ENCODE measurements at regions not wholly inside any gene's neighbourhood (a gene's known extent, or its start where the extent isn't known, plus 50 kb on each side); places are given as distances from the start of the nearest gene placed in this dataset.
"Not testable (repeated sequence)": the region's sequence is repeated elsewhere in the genome, so short reads cannot be mapped to it uniquely, and the experiment has no call there.

DNA sequence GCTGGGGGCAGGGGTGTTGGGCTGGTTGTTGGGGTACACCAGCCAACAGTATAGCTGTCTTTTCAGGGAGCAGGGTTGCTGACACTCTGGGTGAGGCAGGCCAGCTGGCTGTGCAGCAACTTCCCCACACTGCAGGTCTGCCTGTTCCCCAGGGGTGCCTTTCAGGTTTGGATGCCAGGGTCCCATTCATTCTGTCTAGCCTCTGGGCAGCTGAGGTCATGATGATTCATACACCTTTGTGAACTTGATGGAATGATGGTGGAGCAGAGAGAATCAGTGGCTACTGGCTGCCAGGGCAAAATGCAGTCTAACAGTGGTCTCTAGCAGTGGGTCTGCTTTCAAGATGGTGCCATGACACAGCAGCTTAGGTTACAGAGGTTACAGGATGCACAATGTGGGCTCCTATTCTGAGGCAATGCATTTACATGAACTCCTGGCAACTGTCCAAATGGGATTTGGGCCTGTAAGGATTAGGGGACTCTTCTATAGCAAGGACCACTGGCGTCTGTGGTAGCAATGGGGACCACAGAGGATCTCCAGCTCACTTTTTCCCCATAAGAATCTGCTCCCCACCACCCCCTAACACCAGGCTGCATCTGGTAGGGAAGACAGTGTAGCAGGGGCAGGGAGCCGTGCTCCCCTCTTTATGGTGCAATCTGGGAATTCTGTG lies 103.7 kb downstream of the FEM1C start:
- no peak for DNase-seq (ENCODE audit: low read depth)
- in situ Hi-C loops (cut with HindIII; ENCODE audit: low pct_unique_long_range_greater_than_20kb, low sequenced_read_pairs): no loop called here

DNA sequence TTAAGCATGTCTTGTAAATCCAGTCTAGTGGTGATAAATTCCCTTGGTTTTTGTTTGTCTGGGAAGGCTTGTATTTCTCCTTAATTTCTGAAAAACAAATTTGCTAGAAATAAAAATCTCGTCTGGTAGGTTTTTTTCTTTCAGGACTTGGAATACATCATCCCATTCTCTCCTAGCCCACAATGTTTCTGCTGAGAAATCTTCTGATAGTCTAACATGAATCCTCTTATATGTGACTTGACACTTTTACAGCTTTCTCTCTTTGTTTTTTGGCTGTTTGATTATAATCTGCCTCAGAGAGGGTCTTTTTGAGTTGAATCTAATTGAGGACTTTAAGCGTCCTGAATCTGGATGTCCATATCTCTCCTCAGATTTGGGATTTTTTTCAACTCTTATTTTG lies 104.9 kb downstream of the FEM1C start:
- in situ Hi-C loops (cut with HindIII; ENCODE audit: low pct_unique_long_range_greater_than_20kb, low sequenced_read_pairs): no loop called here
- no peak for DNase-seq (ENCODE audit: low read depth)

DNA sequence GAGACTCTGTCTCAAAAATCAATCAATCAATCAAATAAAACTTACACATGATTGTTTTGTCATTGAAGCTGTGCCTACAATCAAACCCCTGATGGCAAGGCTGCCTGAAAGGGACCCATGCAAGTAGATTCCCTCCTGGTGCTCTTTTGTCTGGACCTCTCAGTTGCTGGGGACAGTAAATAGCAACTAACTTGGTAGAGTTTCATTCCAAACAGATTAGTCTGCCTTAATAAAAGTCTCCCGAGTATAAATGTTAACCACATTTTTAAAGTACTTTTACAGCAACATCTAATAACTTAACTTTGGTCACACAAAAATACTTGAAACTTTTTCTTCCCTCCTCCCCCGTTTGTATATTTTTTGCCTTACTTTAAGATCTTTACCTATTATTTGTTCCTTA lies 105.5 kb downstream of the FEM1C start:
- no peak for DNase-seq (ENCODE audit: low read depth)
- in situ Hi-C loops (cut with HindIII; ENCODE audit: low pct_unique_long_range_greater_than_20kb, low sequenced_read_pairs): no loop called here

- in situ Hi-C loops (cut with HindIII; ENCODE audit: low pct_unique_long_range_greater_than_20kb, low sequenced_read_pairs): no loop called here
- no peak for DNase-seq (ENCODE audit: low read depth)
Observed at GRCh38 chr5:115435778-115436712, 108.5 kb downstream of the FEM1C start.

DNA sequence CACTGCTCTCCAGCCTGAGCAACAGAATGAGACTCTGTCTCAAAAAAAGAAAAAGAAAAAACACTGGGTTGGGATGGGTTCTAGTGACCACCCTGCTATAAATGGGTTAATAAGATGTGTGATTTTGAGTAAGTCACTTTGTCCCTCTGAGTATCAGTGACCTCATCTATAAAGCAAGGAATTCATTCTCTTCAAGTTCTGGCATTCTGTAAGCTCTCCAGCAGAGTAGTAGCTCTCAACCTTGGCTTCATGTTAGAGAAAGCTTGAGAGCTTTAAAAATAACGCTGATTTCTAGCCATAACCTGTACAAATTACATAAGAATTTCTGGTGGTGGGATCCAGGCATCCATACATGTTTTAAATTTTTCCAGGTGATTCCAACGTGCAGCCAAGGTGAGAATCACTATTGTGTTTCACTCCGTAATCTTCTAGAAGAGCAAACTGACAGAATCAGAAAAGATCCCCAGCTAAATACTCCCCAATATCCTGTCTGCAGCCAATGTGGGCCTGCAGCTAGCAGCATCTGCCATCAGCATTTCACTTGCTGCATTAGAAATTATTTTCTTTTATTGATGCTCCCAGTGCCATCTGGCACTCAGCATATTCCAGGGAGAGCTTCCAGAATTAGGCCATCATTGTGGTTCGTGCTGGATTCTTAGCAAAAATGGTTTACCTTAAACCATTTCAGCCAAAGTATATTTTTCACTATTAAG lies 109.4 kb downstream of the FEM1C start:
- in situ Hi-C loops (cut with HindIII; ENCODE audit: low pct_unique_long_range_greater_than_20kb, low sequenced_read_pairs): no loop called here
- DNase-seq (ENCODE audit: low read depth): no peak

DNA sequence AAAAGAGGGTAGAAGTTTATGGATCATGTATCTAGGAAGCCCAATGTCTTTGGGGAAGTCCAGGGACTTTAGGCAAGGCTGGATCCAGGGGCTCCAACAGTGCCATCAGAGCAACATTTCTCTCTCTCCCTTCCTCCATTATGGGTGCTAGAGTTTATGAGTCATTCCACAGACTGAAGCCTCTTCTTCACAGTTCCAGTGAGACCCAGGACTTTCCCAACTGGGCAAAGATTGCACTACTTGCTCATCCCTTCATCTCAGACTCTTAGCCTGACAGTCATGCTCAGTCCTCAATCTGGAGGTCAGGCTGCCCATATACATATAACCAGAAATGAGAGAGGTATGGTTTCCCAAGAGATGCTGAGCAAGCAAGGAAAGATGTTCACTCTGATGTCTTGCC lies 110.7 kb downstream of the FEM1C start:
- DNase-seq (ENCODE audit: low read depth): no peak
- in situ Hi-C loops (cut with HindIII; ENCODE audit: low pct_unique_long_range_greater_than_20kb, low sequenced_read_pairs): no loop called here

- DNase-seq (ENCODE audit: low read depth): no peak
Observed at GRCh38 chr5:115432691-115433090, 111.9 kb downstream of the FEM1C start.

DNA sequence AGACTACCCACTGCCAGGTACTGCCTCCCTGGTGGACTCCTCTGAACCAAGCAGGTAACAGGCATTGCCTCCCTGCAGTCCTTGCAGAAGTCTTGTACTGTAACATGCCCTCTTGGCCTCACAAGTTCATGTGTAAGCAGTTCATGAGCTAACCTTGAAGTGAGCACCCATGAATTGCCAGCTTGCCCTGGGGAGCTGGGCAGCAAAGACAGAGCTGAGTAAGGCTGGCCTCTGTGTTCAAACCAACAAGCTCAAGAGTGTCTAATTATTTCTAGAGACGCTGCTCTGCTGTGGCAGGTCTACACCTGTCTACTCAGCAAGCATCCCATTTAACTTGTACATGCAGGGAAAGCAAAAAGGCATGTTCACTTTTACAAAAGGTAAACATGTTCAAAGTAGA lies 113.5 kb downstream of the FEM1C start:
- DNase-seq (ENCODE audit: low read depth): no peak
- in situ Hi-C loops (cut with HindIII; ENCODE audit: low pct_unique_long_range_greater_than_20kb, low sequenced_read_pairs): no loop called here

More at GRCh38 chr5:115432691-115433090, 111.9 kb downstream of the FEM1C start:
- in situ Hi-C loops (cut with HindIII; ENCODE audit: low pct_unique_long_range_greater_than_20kb, low sequenced_read_pairs): no loop called here

DNA sequence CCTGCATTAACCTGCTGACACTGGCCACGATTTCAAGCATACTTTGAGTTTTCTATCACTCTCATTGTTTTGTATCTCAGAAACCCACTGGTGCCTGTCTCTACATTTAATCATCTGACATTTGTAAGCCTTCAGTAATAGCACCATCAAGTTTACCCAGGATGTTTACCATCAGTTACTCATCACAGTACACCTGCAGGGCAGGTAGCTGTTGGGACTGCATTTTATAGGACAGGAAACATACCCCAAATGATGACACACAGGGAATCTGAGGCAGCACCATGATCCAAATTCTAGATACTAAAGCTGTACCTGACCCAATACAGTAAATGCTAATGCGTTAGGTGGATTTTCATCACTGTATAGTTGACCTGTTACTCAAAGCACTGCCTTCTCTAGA lies 114.2 kb downstream of the FEM1C start:
- in situ Hi-C loops (cut with HindIII; ENCODE audit: low pct_unique_long_range_greater_than_20kb, low sequenced_read_pairs): no loop called here
- DNase-seq (ENCODE audit: low read depth): no peak

GRCh38 chr5:115429345-115429940 lies 115.1 kb downstream of the FEM1C start:
- in situ Hi-C loops (cut with HindIII; ENCODE audit: low pct_unique_long_range_greater_than_20kb, low sequenced_read_pairs): no loop called here

DNA sequence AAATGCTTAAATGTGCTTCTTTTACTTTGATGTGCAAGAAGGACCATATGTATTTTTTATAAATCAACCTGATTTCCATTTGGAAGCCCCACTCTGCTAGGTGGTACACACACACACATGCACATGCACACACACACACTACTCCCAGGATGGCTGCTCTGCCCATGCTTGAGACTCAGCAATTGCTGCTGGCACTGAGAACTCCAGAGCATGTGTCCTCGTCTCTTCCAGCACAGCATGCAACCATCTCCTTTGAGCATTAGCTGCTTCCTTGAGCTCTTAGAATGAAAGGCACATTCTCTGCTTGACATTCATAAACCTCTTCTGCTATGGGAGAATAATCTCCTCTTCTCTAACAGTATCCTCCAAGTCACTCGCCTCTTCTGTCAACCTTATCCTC lies 115.9 kb downstream of the FEM1C start:
- no peak for DNase-seq (ENCODE audit: low read depth)
- in situ Hi-C loops (cut with HindIII; ENCODE audit: low pct_unique_long_range_greater_than_20kb, low sequenced_read_pairs): no loop called here

More at GRCh38 chr5:115429345-115429940, 115.1 kb downstream of the FEM1C start:
- DNase-seq (ENCODE audit: low read depth): no peak

GRCh38 chr5:115428248-115428647 lies 116.3 kb downstream of the FEM1C start:
- no peak for DNase-seq (ENCODE audit: low read depth)

GRCh38 chr5:115424446-115424845 lies 120.1 kb downstream of the FEM1C start:
- in situ Hi-C loops (cut with HindIII; ENCODE audit: low pct_unique_long_range_greater_than_20kb, low sequenced_read_pairs): no loop called here
- no peak for DNase-seq (ENCODE audit: low read depth)

More at GRCh38 chr5:115428248-115428647, 116.3 kb downstream of the FEM1C start:
- in situ Hi-C loops (cut with HindIII; ENCODE audit: low pct_unique_long_range_greater_than_20kb, low sequenced_read_pairs): no loop called here

DNA sequence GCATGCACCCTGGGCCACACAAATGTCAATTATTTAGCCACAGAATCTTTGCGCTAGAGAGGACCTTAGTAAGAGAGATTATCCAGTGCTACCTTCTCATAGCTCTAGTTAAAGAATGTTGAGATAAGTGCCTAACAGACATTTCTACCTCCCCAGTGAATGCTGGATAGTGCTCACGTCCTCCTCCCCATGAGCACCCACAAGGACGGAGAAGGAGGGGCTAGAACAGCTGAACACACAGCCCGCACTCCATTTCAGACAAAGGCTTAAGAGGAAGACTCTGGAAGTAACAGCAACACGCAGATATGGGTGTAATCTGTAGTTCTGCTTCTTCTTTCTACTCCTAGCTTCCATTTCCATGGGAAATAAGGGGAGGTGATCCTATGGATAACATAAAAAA lies 120.5 kb downstream of the FEM1C start:
- DNase-seq (ENCODE audit: low read depth): no peak
- in situ Hi-C loops (cut with HindIII; ENCODE audit: low pct_unique_long_range_greater_than_20kb, low sequenced_read_pairs): no loop called here

DNA sequence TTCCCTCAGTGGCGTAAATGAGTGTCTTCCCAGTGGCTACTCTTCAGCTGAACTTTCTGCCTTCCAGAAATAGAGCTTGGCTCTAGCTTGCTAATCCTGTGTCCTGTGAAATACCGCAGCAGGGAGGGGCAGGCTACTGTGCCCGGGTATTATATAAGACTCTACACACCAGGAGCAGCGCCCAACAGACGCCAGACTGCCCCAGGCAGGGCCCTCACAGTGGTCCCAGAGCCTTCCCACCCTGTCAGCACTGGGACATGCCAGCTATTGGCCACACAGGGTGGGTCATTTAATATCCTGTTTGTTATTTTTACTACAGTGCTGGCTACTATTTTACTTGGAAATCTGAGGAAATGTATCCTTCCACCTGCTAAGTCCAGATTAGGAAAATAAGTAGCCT lies 121.0 kb downstream of the FEM1C start:
- no peak for DNase-seq (ENCODE audit: low read depth)
- in situ Hi-C loops (cut with HindIII; ENCODE audit: low pct_unique_long_range_greater_than_20kb, low sequenced_read_pairs): no loop called here

GRCh38 chr5:115423051-115423450 lies 121.5 kb downstream of the FEM1C start:
- in situ Hi-C loops (cut with HindIII; ENCODE audit: low pct_unique_long_range_greater_than_20kb, low sequenced_read_pairs): no loop called here
- no peak for DNase-seq (ENCODE audit: low read depth)

DNA sequence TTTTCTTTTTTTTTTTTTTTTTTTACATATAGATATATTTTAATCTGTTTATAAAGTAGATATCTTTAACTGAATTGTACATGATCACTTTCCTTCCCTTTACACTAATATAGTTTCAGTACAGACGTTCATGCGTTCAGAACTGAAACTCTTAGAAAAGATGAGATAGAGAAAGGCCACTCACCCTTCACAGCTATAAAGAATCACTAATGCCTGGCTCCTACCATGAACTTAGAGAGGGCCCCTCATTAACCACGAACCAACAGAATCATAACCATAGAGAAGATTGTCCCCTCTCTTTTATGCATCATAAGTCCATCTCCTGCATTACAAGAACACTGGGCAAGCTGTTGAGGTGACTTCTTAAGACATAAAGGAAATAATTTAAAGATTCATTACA lies 123.8 kb downstream of the FEM1C start:
- DNase-seq (ENCODE audit: low read depth); in situ Hi-C loops (cut with HindIII; ENCODE audit: low pct_unique_long_range_greater_than_20kb, low sequenced_read_pairs): not testable (repeated sequence)

DNA sequence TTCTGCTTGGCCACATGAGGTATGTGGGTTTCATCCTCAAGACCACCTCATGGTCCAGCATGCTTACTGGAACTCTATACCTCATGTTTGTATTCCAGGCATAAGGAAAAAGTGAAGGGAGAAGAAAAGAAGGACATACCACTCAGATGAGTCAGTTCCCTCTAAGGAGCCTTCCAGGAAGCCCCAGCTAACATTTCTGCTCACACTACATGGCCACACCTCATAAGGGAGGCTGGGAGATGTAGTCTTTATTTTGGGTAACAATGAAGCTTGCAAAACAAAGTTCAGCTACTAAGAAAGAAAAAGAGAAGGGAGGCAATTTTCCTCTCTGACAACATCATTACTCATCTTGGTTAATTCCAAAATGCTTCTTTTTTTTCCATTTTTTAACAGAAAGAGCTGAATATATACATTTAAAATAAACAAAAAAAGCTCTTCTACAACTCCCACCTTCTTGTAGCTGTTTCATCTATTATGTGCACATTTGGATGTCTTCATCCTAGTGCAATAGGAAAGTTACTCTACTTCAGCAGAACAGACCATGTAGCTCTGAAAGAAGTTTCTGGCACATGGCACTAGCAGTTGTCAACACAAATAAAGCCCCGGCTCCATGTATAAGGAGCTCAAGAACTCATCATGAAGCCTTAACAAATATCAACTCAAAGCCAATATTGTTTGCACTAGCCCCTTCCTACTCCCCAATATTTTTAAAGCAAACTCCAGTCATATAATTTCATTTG lies 123.6 kb upstream of the CCDC112 start:
- in situ Hi-C loops (cut with HindIII; ENCODE audit: low pct_unique_long_range_greater_than_20kb, low sequenced_read_pairs): no loop called here
- peak; percentile 62 for DNase-seq (ENCODE audit: low read depth)

All from Caki2 (cell line).